ENCODE measurements at regions not wholly inside any gene's neighbourhood (a gene's known extent, or its start where the extent isn't known, plus 50 kb on each side); places are given as distances from the start of the nearest gene placed in this dataset.

DNA sequence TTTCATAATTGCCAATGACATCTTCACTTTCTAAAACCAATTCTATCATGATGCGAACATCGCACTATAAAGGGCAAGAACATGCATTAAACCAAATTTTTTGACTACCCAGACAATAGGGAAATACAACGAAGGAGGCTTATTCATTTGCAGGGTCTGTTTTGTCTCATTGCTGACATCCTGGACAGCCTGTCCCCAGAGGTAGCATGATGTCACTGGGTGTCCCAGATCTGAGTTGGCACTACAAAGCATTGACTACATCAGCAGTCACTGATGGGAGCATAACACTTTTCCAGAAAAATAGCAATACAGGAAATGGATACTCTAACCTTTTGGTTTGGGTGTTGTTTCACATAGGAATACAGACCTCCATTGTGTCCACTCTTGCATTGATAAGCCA is 180.3 kb downstream of the TMEM182 start:
- DNase-seq: no peak
- H3K4me3 Mint-ChIP-seq: no peak overlapping the region; a peak in 1 of 5 replicates
- H3K9me3 Mint-ChIP-seq: peaks cover 0 to 4% of the 10 kb centered on the region in 2 experiments; a peak in 2 of 5 replicates

More for the DNA sequence above, 180.3 kb downstream of the TMEM182 start:
- Histone ChIP-seq H3K23me2 (ENCODE audit: insufficient read length, low read depth, low read length, poor library complexity, severe bottlenecking) (no peaks in the 10 kb centered on the region), H4K8ac (replicated peaks; ENCODE audit: insufficient read length, low read depth, low read length) (no peak overlapping the region), H2BK5ac (ENCODE audit: insufficient read length, low read length) (no peak overlapping the region), H3K79me2 (ENCODE audit: insufficient read depth, low read length) (no peaks in the 10 kb centered on the region), H2BK12ac (ENCODE audit: insufficient read length, low read depth, low read length) (no peak overlapping the region), H3K79me1 (ENCODE audit: insufficient read depth, low read depth, low read length, poor library complexity, severe bottlenecking) (no peaks in the 10 kb centered on the region), H3K9ac (ENCODE audit: extremely low read depth, insufficient read length, low read length) (no peak overlapping the region), H3K18ac (ENCODE audit: insufficient read length, low read depth, low read length) (no peak overlapping the region), H2BK20ac (ENCODE audit: low read depth, low read length, poor library complexity, severe bottlenecking) (no peak overlapping the region), H3K27ac (ENCODE audit: insufficient read length, low read depth, low read length) (no peak overlapping the region), H3K9me3 (ENCODE audit: control insufficient read depth, low read depth, low read length) (no peaks in the 10 kb centered on the region), H2AK5ac (ENCODE audit: insufficient read length, low read length) (no peak overlapping the region), H3K23ac (ENCODE audit: insufficient read length, low read depth, low read length) (no peak overlapping the region), H2BK15ac (ENCODE audit: low read depth, low read length) (no peak overlapping the region), H4K5ac (ENCODE audit: insufficient read length, low read depth, low read length) (no peak overlapping the region), H3K27me3 (ENCODE audit: insufficient read depth, low read length) (no peaks in the 10 kb centered on the region), H2BK120ac (ENCODE audit: low read depth, low read length, poor library complexity, severe bottlenecking) (no peak overlapping the region), H3K14ac (ENCODE audit: insufficient read depth, low read length) (no peak overlapping the region), H3T11ph (ENCODE audit: low read length) (no peak overlapping the region), H3K56ac (ENCODE audit: insufficient read length, low read depth, low read length) (no peak overlapping the region), H4K20me1 (ENCODE audit: control insufficient read depth, insufficient read depth, insufficient read length) (no peaks in the 10 kb centered on the region), H2AFZ (ENCODE audit: low read length) (no peak overlapping the region), H3K4ac (ENCODE audit: low read depth, low read length) (no peak overlapping the region), H4K91ac (ENCODE audit: insufficient read length, low read depth, low read length) (no peak overlapping the region), H3K4me1 (ENCODE audit: insufficient read depth, low read length) (no peaks in the 10 kb centered on the region), H3K4me2 (ENCODE audit: insufficient read depth, insufficient read length, low read length) (no peak overlapping the region)
- Mint-ChIP-seq H3K36me3 (ENCODE audit: insufficient read depth in 1 of 3, low read depth in 3 of 3) (no peaks in the 10 kb centered on the region), H3K27ac (peak overlapping the region in 1 of 3 experiments; percentile 29; a peak in 1 of 7 replicates), H3K4me1 (no peaks in the 10 kb centered on the region), H3K27me3 (ENCODE audit: low read depth) (no peaks in the 10 kb centered on the region; the same call in 1 of the 2 replicates)
- TF ChIP-seq, protein P1, sequence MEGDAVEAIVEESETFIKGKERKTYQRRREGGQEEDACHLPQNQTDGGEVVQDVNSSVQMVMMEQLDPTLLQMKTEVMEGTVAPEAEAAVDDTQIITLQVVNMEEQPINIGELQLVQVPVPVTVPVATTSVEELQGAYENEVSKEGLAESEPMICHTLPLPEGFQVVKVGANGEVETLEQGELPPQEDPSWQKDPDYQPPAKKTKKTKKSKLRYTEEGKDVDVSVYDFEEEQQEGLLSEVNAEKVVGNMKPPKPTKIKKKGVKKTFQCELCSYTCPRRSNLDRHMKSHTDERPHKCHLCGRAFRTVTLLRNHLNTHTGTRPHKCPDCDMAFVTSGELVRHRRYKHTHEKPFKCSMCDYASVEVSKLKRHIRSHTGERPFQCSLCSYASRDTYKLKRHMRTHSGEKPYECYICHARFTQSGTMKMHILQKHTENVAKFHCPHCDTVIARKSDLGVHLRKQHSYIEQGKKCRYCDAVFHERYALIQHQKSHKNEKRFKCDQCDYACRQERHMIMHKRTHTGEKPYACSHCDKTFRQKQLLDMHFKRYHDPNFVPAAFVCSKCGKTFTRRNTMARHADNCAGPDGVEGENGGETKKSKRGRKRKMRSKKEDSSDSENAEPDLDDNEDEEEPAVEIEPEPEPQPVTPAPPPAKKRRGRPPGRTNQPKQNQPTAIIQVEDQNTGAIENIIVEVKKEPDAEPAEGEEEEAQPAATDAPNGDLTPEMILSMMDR (conservative IDR thresholded peaks at IDR 0.05): no peak
- no CpG with 5 or more reads among the region's 3 CpGs for WGBS (ENCODE audit: extremely low coverage, insufficient read length, low lambda C conversion rate)

Measured in H9 (cell line).